ENCODE measurements at regions not wholly inside any gene's neighbourhood (a gene's known extent, or its start where the extent isn't known, plus 50 kb on each side); places are given as distances from the start of the nearest gene placed in this dataset.

DNA sequence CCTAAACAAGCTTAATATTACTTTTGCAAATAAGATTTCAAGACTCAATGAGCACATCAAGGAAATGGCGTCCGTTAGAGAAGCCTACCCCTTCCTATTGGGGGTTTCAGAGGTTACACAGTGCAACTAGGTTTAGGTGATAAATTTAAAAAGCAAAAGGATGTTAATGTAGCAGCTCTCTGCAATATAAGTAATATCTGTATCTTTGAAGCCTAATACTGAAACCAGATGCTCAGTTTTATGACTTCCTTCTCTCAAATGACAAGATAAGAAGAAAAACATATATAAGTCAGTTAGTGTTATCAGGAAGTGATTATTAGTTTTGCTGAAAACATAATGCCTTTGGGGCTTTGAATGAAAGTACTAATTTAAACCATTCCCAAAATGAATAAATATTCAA is 54.3 kb upstream of the MED13 start:
- H3K4me1 ChIP-seq = no peaks in the 10 kb centered on the region
- H3K36me3 ChIP-seq = no peaks in the 10 kb centered on the region
- intact Hi-C loops (cut with DNase I) = no loop called here
- no peaks in the 10 kb centered on the region for H3K27me3 ChIP-seq
- no peaks in the 10 kb centered on the region for H3K9me3 ChIP-seq
- TF ChIP-seq, protein P1, sequence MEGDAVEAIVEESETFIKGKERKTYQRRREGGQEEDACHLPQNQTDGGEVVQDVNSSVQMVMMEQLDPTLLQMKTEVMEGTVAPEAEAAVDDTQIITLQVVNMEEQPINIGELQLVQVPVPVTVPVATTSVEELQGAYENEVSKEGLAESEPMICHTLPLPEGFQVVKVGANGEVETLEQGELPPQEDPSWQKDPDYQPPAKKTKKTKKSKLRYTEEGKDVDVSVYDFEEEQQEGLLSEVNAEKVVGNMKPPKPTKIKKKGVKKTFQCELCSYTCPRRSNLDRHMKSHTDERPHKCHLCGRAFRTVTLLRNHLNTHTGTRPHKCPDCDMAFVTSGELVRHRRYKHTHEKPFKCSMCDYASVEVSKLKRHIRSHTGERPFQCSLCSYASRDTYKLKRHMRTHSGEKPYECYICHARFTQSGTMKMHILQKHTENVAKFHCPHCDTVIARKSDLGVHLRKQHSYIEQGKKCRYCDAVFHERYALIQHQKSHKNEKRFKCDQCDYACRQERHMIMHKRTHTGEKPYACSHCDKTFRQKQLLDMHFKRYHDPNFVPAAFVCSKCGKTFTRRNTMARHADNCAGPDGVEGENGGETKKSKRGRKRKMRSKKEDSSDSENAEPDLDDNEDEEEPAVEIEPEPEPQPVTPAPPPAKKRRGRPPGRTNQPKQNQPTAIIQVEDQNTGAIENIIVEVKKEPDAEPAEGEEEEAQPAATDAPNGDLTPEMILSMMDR (IDR thresholded peaks at IDR 0.05) = no peak
- no peak overlapping the region for H3K4me3 ChIP-seq
- no peak for ATAC-seq
- DNase-seq = no peak
- H3K27ac ChIP-seq = no peak overlapping the region

All from left lung (tissue), 4 donors.